ENCODE measurements at regions not wholly inside any gene's neighbourhood (a gene's known extent, or its start where the extent isn't known, plus 50 kb on each side); places are given as distances from the start of the nearest gene placed in this dataset.

DNA sequence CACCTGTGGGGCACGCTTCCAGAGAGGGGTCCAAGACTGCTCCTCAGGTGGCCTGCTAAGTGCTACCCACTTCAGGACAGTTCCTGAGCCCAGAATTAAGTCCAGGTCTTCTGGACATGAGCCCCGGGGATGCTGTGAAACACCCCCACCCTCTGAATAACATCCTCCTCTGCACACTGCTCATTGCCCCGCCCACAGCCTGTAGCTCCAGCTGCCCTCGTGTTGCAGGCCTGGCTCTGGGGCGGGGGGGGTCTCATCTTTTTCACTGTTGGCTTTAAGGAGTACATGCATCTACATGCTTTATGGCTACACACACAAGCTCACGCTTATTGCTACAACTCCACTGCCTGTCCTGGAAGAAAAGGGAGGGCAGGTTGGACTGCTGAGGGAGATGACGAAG, 92.8 kb downstream of the PTGR3 start:
- H3K27me3 ChIP-seq = no peaks in the 10 kb centered on the region
- H3K4me1 ChIP-seq = no peaks in the 10 kb centered on the region
- ATAC-seq (no peak), DNase-seq (no peak)
- no peaks in the 10 kb centered on the region for H3K36me3 ChIP-seq
- intact Hi-C loops (cut with DNase I) = no loop called here
- TF ChIP-seq, protein P1, sequence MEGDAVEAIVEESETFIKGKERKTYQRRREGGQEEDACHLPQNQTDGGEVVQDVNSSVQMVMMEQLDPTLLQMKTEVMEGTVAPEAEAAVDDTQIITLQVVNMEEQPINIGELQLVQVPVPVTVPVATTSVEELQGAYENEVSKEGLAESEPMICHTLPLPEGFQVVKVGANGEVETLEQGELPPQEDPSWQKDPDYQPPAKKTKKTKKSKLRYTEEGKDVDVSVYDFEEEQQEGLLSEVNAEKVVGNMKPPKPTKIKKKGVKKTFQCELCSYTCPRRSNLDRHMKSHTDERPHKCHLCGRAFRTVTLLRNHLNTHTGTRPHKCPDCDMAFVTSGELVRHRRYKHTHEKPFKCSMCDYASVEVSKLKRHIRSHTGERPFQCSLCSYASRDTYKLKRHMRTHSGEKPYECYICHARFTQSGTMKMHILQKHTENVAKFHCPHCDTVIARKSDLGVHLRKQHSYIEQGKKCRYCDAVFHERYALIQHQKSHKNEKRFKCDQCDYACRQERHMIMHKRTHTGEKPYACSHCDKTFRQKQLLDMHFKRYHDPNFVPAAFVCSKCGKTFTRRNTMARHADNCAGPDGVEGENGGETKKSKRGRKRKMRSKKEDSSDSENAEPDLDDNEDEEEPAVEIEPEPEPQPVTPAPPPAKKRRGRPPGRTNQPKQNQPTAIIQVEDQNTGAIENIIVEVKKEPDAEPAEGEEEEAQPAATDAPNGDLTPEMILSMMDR (IDR thresholded peaks at IDR 0.05) = no peak
- no peak for TF ChIP-seq POLR2A (IDR thresholded peaks at IDR 0.05)
- 64 to 71% (median 69%) methylated on average over 7 of the region's 7 CpGs for WGBS, 4 donors
- H3K27ac ChIP-seq = no peak overlapping the region
- H3K9me3 ChIP-seq = no peaks in the 10 kb centered on the region
- H3K4me3 ChIP-seq = no peak overlapping the region

DNA sequence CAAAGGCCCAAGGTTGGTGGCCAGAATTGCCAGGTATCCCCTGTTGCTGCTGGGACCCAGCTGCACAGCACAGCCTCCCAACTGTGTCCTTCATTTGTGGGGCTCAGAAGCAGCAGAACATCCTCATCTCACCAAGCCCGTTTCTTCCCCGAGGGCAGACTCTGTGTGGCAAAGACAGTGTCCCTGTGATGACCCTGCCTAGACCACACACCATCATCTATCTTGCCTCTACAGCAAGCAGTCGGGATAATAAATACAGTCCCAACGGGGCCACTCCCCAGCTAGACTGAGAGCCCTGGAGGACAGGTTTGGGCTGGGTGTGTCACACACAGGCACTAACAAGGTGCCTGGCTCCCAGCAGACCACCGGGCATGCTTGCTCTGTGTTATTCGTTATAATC, 93.4 kb downstream of the PTGR3 start:
- Histone ChIP-seq H3K36me3 (no peaks in the 10 kb centered on the region), H3K9me3 (no peaks in the 10 kb centered on the region), H3K4me3 (no peak overlapping the region), H3K4me1 (no peaks in the 10 kb centered on the region), H3K27me3 (no peaks in the 10 kb centered on the region), H3K27ac (no peak overlapping the region)
- DNase-seq (no peak), ATAC-seq (no peak)
- intact Hi-C loops (cut with DNase I) = no loop called here
- TF ChIP-seq, protein P1 (IDR thresholded peaks at IDR 0.05) = no peak
- no peak for TF ChIP-seq POLR2A (IDR thresholded peaks at IDR 0.05)
- WGBS, 4 donors = 68 to 74% (median 71%) methylated on average over 6 of the region's 6 CpGs

Measured in heart left ventricle (tissue), 16 donors.